NCI-H82 (cell line): ENCODE measurements at regions not wholly inside any gene's neighbourhood (a gene's known extent, or its start where the extent isn't known, plus 50 kb on each side); places are given as distances from the start of the nearest gene placed in this dataset.
"Not testable (repeated sequence)": the region's sequence is repeated elsewhere in the genome, so short reads cannot be mapped to it uniquely, and the experiment has no call there.

Experiments used
- DNase-seq: peaks from one replicate; lab custom pipeline; 2025; lab: John Stamatoyannopoulos, UW

GRCh38 chr12:19910681-19911080, 457.7 kb upstream of the PDE3A start:
- no peak for DNase-seq

DNA sequence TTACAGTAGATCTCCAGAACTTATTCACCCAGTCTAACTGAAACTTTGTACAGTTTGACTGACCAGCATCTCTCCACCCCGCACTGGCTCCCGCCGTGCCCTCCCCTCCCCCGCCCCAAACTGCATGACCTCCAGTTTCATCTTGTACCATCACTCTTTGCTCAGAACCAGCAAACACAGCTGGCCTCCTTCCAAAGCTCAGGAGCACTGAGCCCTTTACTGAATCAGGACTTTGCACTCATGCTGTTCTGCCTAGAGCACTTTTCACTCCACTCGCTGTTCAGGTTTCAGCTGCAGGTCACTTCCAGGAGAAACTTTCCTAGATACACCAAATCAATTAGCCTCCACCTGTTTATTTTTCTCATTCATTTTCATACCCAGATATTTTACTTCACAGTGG, 455.3 kb upstream of the PDE3A start:
- no peak for DNase-seq

DNA sequence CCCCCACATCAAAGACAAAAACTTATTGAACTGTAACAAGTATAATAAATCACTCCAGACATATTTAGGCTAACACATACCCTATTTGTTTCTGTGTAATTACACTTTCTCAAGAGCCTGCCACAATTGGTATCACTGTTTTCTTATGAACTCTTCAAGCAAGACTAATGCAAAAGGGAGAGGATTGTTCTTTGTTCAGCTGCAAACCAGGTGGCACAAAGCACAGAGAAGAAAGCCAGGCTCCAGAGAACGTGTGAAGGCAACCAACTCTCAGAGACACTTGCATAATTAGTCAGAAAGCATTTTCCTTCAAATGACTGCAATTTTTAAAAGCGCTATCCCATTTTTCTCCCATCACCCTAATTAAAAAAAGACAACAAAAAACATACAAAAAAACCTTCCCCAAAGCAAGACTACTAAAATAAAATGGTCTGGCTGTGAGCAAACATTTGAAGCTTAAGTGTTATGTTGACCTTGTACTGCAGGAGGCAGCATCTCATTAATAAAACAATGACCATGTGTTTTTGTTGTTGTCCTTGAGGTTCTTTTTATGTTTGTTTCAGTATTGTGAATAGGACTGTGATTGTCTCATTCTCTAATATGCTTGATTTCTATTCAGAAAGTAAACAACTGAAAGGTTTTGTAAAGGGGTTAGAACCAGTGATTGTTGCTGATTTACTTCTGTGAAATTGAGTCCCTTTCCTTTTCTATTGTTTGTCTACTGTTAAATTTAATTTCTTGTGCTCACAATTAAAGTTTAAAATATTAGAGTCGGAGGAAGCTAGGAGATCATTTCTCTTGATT, 452.7 kb upstream of the PDE3A start:
- DNase-seq = peak; percentile 50

DNA sequence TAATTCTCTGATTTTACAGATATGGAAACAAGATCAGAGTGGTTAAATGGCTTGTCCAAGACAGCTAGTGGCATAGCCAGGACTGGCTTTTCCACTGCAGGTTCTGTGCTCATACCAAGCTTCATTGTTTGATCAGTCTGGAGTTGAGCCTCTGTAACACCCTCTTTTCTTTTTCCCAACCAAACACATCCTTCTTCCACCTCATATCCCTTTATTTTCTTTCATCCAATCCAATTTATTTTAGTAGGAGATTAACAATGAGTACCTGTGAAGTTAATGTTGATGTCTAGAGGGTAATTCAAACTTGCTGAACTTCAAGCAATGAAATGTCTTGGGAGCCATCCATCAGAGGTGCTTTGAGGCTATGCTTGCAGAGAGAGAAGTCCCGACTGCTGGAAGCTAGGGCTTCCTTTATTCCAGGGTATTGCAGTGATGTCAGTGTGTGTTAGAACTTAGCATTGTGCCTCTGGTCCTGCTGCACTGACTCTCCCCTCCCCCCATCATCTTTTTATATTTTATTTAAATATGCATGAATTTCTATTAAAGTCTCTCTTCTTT, 452.1 kb upstream of the PDE3A start:
- peak; percentile 7 for DNase-seq

- no peak for DNase-seq
These were observed 451.4 kb upstream of the PDE3A start for GRCh38 chr12:19916974-19917373.

GRCh38 chr12:19921716-19922115, 446.6 kb upstream of the PDE3A start:
- not testable (repeated sequence) for DNase-seq

GRCh38 chr12:19922717-19923116, 445.6 kb upstream of the PDE3A start:
- no peak for DNase-seq

GRCh38 chr12:19924360-19924759, 444.0 kb upstream of the PDE3A start:
- DNase-seq = no peak

GRCh38 chr12:19925841-19926240, 442.5 kb upstream of the PDE3A start:
- no peak for DNase-seq

DNA sequence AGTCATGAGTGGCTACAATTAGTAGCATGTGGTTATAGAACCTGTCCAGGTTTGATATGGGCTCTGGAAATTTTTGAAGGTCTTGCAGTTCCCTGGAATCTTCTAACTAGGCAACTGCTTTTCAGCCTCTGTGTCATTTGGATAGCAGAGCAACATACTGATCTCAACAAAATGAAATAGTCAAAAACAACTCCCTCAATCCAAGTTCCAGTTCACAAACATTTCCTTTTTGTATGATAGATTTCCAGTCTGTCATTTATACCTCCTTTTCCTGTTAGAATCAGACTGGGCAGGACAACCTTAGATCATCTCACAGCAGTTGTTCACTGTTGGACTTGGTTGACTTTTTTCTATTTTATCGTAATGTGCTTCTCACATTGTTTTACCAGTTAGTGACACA, 442.1 kb upstream of the PDE3A start:
- no peak for DNase-seq

DNA sequence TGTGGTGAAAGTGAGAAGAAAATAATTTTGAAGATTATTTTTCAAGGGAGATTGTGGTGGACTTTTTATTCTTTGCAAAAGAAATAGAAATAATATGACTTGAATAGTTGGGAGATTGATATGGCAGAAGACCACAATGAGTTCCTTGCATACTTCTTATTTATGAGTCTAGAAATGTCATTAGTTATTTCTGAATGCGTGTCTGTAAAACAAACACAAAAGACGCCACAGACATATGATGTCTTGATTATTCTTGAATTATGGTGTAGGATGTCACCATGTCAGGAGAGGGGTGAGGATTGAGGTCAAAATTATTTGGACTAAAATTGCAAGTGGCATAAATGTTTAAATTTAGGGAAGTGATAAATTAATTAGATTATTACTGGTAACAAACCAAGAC, 440.7 kb upstream of the PDE3A start:
- no peak for DNase-seq

GRCh38 chr12:19932413-19932812, 435.9 kb upstream of the PDE3A start:
- no peak for DNase-seq

DNA sequence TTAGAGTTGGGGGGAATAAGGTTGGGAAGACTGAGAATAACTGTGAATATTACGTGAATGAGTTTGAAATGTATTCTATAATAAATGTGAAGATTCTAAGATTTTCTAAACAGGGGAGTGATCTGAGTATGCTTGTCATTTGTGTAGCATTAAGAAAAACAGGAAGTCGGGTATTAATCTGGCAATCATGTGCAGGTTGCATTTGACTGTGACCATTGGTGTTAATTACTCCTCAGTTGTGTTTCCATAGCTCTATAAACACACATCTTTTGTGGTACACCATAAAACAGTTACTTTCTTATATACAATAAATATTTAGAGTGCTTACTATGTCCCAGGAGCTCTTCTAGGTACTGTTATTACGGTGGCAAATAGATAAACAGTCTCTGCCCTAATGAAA, 434.4 kb upstream of the PDE3A start:
- no peak for DNase-seq

DNA sequence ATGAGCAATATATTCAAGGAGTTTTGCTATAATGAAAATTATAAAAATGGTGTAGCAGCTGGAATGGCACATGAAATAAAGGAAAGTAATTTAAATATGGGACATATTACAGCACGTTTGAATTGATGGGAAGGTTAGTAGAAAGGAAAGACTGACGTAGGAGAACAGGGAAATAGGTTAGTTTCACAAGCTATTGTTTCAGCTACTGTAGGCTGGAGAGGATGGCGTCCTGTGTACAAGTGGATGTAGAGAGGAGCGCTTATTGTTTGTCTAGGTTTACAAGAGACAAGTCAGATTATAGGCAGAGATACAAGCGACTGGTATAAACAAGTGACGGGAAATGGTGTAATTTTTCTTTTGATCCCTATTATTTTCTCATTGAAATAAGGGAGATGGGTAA, 431.2 kb upstream of the PDE3A start:
- no peak for DNase-seq

DNA sequence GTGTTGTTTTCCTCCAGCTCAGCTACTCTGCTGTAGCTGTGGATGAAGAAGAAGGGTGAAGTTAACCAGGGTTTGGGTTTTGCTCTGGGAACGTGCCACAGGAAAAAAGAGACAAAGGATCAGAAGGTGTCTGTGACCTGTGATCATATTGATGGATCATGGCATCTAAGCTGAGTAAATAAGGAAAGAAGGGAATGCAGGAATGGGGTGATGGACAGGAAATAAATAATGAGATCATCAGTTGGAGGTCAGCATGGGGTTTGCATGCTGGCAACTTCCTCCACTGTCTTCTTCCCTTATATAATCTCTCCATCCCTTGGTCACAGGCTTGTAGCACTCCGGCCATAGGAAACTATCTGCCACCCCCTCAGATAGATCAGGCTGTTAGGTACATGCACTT, 430.3 kb upstream of the PDE3A start:
- no peak for DNase-seq

DNA sequence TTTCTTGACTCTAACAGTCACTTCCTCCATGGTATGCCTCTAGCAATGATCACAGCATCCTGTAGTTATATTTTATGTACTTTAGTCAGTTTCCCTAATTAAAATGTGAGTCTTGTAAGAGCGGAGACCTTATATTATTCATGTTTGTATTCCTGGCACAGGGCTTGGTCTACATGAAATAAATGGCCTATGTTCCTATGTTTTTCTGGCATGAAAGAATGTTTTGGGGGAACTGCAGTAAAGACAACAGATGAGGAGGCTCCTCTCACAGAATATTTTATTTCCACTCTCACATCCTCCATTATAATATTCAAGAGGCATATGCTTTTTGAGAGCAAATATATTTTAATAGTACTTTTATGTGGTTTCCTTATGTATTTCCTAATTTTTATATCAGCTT, 429.8 kb upstream of the PDE3A start:
- no peak for DNase-seq

DNA sequence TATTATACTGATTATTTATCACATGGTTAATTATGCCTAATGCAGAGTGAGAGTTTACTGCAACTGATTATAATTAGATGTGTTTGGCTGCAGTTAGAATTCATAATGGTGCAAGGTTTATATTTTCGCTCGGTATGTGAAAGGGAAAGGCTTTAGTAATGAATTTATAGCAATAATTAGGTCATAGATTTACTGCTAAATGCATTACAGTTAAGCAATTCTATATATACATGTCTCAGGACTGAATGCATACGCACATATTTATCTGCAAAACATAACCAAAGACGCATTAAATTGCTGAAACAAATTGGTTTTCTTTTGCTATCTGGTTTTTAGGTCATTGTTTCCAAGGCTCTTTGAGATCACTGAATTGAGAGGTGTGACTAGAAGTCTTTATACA, 428.1 kb upstream of the PDE3A start:
- DNase-seq = no peak

DNA sequence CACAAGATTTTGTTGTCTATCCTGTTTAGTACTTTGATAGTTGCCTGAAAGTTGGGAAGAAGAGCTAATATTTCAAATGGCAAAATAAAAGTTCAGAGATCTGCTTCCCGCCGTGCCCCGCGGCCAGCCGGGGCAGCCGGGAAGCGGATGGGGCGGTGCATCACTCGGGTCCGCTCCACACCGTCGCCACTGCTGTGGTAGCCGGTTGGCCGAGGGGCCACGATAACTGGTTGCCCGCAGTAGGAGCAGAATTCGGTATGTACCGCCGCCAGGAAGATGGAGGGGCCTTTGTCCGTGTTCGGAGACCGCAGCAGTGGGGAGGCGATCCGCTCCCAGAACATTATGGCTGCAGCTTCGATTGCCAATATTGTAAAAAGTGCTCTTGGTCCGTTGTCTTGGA, 427.2 kb upstream of the PDE3A start:
- DNase-seq = no peak

- DNase-seq = peak; percentile 36
These were observed 422.5 kb upstream of the PDE3A start for GRCh38 chr12:19945559-19946435.

DNA sequence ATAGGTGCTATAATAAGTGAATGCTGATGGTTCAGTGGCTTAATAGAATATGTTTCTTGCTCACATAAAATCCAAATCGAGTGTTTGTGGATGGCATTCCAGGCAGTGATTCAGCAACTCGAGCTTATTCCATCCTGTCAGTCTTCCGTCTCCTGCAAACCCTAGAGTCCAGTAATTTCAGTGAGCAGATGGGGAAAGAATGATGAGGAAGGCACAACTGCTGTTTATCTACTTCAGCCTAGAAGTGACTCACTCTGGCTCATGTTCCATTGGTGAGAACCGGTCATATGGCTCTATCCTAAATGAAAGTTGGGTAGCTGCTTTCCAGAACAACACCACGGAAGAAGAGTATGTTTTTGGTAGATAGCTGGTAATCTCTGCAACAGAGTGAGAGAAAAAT, 421.8 kb upstream of the PDE3A start:
- peak; percentile 13 for DNase-seq

DNA sequence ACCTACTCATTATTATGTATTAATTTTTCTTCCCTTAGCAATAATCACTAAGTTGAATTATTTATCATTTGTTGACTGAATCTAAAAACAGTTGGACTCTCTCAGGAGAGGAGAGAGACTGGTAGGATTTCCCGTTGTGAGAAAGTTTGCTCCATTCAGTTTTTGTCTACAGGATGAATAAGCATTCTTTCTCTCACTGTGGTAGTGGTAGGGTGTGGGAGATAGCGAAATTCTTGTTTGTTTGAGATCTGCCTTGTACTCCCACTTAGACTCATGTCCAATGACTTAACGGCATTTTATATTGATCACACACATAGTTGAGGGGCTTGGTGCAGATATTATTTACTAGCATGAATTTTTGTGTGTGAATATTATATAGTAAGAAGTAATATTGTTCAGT, 421.0 kb upstream of the PDE3A start:
- no peak for DNase-seq

GRCh38 chr12:19951664-19952063, 416.7 kb upstream of the PDE3A start:
- no peak for DNase-seq

GRCh38 chr12:19953734-19954133, 414.6 kb upstream of the PDE3A start:
- no peak for DNase-seq
